ENCODE measurements at regions not wholly inside any gene's neighbourhood (a gene's known extent, or its start where the extent isn't known, plus 50 kb on each side); places are given as distances from the start of the nearest gene placed in this dataset.

GRCh38 chr4:11299836-11300235, 128.9 kb downstream of the HS3ST1 start:
- no peak for DNase-seq (ENCODE audit: low read depth, low spot score)
- no peak overlapping the region for H3K4me3 ChIP-seq (ENCODE audit: low read depth, low read length)
- no peak for TF ChIP-seq CTCF (IDR thresholded peaks at IDR 0.05; ENCODE audit: insufficient read depth, low read length, missing control alignments)
- ChIA-PET CTCF (no interaction called here), POLR2A (no interaction called here)

GRCh38 chr4:11299016-11299415, 129.7 kb downstream of the HS3ST1 start:
- CTCF ChIA-PET, result no interaction called here
- no peak overlapping the region for H3K4me3 ChIP-seq (ENCODE audit: low read depth, low read length)
- no peak for DNase-seq (ENCODE audit: low read depth, low spot score)
- no peak for TF ChIP-seq CTCF (IDR thresholded peaks at IDR 0.05; ENCODE audit: insufficient read depth, low read length, missing control alignments)
- POLR2A ChIA-PET, result no interaction called here

- DNase-seq (ENCODE audit: low read depth, low spot score), result no peak
- H3K4me3 ChIP-seq (ENCODE audit: low read depth, low read length), result no peak overlapping the region
- TF ChIP-seq CTCF (IDR thresholded peaks at IDR 0.05; ENCODE audit: insufficient read depth, low read length, missing control alignments), result no peak
- ChIA-PET POLR2A (no interaction called here), CTCF (no interaction called here)
These were observed 130.2 kb downstream of the HS3ST1 start for GRCh38 chr4:11298451-11298850.

- no peak overlapping the region for H3K4me3 ChIP-seq (ENCODE audit: low read depth, low read length)
- POLR2A ChIA-PET, result no interaction called here
- TF ChIP-seq CTCF (IDR thresholded peaks at IDR 0.05; ENCODE audit: insufficient read depth, low read length, missing control alignments), result no peak
- CTCF ChIA-PET, result no interaction called here
- no peak for DNase-seq (ENCODE audit: low read depth, low spot score)
These were observed 131.1 kb downstream of the HS3ST1 start for GRCh38 chr4:11297627-11298026.

- no peak overlapping the region for H3K4me3 ChIP-seq (ENCODE audit: low read depth, low read length)
- TF ChIP-seq CTCF (IDR thresholded peaks at IDR 0.05; ENCODE audit: insufficient read depth, low read length, missing control alignments), result no peak
- POLR2A ChIA-PET, result no interaction called here
- CTCF ChIA-PET, result no interaction called here
- DNase-seq (ENCODE audit: low read depth, low spot score), result no peak
These were observed 131.5 kb downstream of the HS3ST1 start for GRCh38 chr4:11297201-11297600.

GRCh38 chr4:11293866-11294265, 134.8 kb downstream of the HS3ST1 start:
- no peak for DNase-seq (ENCODE audit: low read depth, low spot score)
- POLR2A ChIA-PET, result no interaction called here
- CTCF ChIA-PET, result no interaction called here
- H3K4me3 ChIP-seq (ENCODE audit: low read depth, low read length), result no peak overlapping the region
- no peak for TF ChIP-seq CTCF (IDR thresholded peaks at IDR 0.05; ENCODE audit: insufficient read depth, low read length, missing control alignments)

All from AG04449 (cell line).